Activated CD8-positive, alpha-beta memory T cell treated with anti-CD3 and anti-CD28 coated beads, Interleukin-2, amount 50 U/mL, for 48 hours (primary cell): ENCODE measurements at regions not wholly inside any gene's neighbourhood (a gene's known extent, or its start where the extent isn't known, plus 50 kb on each side); places are given as distances from the start of the nearest gene placed in this dataset.

Experiments used
- DNase-seq: peaks from one replicate; pipeline ENCODE4 v3.0.0-alpha.2; 2020

GRCh38 chr5:165242646-165243045, 1737.2 kb downstream of the MAT2B start:
- DNase-seq, result no peak

- no peak for DNase-seq
Observed at GRCh38 chr5:165244407-165244806, 1739.0 kb downstream of the MAT2B start.

GRCh38 chr5:165258197-165258771, 1752.9 kb downstream of the MAT2B start:
- DNase-seq, result no peak

DNA sequence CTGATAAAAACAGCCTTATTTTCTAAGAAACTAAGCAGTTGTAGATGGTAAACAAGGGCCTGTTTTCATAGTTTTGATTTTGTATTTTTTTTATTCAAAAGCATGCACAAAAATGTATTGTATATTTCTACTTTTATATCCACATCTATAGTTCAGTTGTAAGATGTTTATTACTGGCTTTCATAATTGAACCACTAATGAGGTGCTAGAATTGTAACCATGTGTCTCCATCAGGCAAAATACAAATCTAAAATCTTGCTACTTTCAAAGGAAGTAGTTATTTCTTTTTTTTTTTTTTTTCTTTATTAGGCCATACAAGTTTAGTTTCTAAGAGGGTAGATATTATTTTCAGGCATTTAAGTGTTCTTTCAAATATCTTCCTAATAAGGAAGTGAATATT, 1755.0 kb downstream of the MAT2B start:
- DNase-seq, result no peak

GRCh38 chr5:165263536-165263935, 1758.1 kb downstream of the MAT2B start:
- DNase-seq, result no peak

- no peak for DNase-seq
Observed at GRCh38 chr5:165266939-165267338, 1761.5 kb downstream of the MAT2B start.

DNA sequence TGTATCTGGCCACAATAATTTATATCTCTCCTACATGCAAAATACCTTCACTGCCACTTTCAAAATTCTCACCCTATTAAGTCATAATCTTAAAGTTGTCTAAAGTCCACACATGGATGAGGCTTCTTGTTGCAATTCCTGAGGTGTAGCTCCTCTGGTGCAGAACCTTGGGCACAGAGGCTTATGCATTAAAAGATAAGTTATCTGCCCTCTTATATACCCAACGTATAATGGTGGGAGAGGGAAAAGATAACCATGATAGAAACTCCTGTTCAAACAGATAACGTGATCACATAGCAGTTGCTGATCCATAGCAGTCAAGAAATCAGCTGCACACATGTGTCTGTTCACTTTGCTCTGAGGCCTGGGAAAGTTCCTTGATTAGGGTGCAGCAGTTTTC, 1767.0 kb downstream of the MAT2B start:
- DNase-seq, result no peak

- DNase-seq, result no peak
Observed at GRCh38 chr5:165277661-165278060, 1772.2 kb downstream of the MAT2B start.

- DNase-seq, result no peak
Observed at GRCh38 chr5:165282491-165282890, 1777.1 kb downstream of the MAT2B start.

DNA sequence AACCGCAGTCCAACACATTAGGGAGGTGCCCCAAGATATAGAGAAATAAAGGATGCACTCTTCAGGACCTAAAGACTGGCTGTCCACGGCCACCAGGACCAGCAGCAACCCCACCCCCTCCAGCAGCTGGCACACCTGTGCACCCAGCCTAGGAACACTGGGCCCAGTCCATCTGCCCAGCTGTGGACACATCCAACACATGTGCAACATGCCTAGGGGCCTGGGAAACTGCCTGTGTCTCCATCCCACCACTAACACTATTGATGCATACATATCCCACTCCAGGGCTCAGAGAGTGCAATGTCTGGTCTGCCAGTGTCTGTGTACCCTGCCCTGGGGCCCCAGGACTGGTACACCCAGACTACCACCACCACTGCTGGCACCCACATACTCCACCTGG, 1781.3 kb downstream of the MAT2B start:
- no peak for DNase-seq

- DNase-seq, result no peak
Observed at GRCh38 chr5:165290535-165290934, 1785.1 kb downstream of the MAT2B start.

GRCh38 chr5:165296401-165297130, 1791.1 kb downstream of the MAT2B start:
- DNase-seq, result no peak

- no peak for DNase-seq
Observed at GRCh38 chr5:165304193-165304827, 1798.9 kb downstream of the MAT2B start.

DNA sequence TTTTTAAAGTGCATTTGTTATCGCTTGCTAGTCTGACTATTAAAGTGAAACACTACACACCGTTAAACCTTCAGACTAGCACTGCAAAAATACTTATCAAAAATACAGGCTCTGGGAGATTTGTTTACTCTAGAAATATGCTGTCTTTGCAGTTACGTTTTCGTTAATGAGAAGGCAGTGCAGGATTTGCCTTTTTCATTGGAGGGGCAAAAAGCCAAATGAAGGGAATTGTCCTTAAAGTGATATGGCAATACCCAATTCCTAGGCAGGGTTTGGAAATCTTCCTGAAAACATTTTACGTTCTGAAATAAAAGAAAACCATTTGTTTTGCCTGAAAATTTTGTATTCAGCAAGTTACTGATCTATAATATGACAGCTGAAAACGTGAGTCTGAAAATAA, 1800.2 kb downstream of the MAT2B start:
- DNase-seq, result no peak

DNA sequence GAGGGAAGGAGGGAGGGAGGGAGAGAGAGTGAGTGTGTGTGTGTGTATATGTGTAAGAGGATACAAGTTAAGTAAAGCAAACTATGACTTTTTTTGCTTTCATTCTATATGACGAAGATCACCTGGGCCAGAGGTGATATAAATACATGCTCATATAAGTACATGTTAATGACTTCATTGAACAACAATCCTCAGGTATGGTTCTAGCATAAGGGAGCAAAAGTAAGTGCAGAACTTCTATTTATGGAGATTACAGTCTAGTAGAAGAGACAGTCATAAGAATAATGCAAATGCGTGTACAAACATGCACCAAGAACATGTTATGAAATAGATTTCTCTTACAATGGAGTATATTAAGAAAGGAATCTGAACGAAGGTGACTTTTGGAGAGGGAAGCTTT, 1804.0 kb downstream of the MAT2B start:
- no peak for DNase-seq

DNA sequence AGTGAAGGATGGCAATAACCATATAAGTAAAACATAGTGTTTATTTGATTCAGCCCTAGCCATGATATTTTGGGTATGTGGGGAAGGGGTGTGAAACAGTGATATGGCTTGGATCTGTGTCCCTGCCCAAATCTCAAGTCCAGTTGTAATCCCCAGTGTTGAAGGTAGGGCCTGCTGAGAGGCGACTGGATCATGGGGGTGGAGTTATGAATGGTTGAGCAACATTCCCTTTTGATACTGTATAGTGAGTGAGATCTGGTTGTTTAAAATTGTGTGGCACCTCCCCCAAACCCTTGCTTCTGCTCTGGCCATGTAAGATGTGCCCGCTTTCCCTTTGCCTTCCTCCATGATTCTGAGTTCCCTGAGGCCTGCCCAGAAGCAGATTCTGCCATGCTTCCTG, 1804.6 kb downstream of the MAT2B start:
- DNase-seq, result no peak

DNA sequence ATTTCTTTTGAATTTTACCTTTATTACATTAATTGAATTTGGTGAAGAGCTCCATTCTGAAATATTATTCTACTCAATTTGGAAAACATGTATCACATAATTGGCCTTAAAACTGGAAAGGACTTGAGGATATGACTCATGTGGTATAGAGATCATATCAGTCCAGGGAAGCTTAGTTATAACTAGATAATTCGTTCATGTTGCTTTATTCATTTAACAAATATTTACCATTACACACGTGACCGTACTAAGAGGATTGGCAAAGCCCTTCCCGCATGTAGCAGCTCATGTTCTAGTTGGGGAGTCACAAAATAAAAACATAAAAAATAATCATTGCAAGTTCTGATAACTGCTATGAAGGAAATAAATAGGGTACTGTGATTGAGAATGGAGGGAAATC, 1816.5 kb downstream of the MAT2B start:
- DNase-seq, result no peak

GRCh38 chr5:165325221-165325620, 1819.8 kb downstream of the MAT2B start:
- DNase-seq, result no peak

- no peak for DNase-seq
Observed at GRCh38 chr5:165327631-165328030, 1822.2 kb downstream of the MAT2B start.

- no peak for DNase-seq
Observed at GRCh38 chr5:165328846-165329245, 1823.4 kb downstream of the MAT2B start.

DNA sequence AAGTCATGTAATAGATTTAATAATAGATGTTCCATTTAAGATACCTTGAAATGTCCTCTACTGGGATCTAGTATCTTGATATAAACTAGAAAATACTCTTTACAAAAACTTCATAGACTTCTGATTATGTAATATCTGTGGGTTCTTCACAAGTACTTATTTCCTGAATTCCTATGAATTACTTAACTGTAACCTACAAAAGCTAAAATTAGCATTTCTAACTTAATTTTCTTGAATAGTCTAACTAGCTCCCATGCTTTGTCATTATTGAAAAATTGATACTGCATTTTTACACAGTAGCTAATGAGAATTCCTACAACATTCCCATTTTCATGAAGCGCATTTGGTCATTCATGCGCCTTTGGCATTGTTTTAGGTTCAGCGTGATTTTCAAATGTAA, 1828.2 kb downstream of the MAT2B start:
- DNase-seq, result no peak

DNA sequence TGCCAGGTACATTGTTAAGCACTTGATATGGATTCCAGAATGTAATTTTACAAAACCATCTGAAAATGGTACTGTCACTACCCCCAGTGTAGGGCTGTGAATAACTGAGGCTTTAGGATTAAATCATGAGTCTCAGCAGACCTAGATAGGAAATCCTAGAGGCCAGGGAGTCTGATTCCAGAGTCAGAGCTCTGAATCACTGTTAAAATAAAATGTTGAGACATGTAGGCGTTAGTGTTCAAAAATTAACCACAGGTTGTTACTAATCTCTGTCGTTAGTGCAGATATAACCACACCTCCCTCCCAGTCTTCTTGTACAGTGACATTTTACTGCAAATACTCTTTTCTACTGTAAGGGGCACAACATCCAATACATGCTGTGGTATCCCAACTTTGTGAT, 1828.8 kb downstream of the MAT2B start:
- DNase-seq, result no peak

- no peak for DNase-seq
Observed at GRCh38 chr5:165349735-165350134, 1844.3 kb downstream of the MAT2B start.

- DNase-seq, result no peak
Observed at GRCh38 chr5:165351342-165351741, 1845.9 kb downstream of the MAT2B start.

DNA sequence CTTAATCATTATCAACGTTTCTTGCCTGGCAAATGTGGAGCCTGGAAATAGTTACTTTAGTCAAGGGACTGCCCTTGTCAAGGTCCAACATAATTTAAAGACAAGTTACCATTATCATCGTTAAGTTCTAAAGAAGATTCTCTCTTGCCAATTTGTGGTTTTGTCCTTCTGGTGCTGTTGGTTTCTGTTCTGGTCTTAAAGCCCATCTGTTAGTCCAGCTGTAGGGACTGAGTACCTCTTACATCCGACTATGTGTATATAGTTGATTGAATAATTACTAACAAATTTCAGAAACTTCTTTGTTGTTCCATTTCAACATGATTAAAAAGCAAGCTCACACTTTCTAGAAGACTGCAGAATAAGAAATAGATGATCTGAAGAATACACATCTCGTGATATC, 1854.9 kb downstream of the MAT2B start:
- no peak for DNase-seq
